ENCODE measurements at regions not wholly inside any gene's neighbourhood (a gene's known extent, or its start where the extent isn't known, plus 50 kb on each side); places are given as distances from the start of the nearest gene placed in this dataset.

DNA sequence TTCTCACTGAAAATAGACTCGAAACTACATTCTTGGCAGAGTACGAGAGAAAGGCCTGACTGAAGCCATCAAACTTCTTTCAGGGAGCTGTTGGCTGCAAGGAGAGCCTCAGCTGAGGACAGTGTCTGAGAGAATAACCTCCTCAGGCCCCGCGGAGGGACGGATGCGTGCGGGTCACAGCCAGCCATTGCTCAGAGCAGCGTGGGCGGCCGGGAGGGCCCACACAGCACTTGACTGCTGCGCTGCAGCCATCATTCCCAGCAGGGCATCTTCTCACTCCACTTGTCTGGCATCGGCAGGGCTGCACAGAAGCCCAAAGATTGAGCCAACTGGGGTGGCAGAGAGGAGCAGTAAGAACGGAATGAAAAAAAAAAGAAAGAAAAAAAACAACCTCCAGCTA, 113.5 kb downstream of the XCL2 start:
- no peak overlapping the region for H3K18ac ChIP-seq (ENCODE audit: low read depth, low read length)
- no peaks in the 10 kb centered on the region for H4K20me1 ChIP-seq (ENCODE audit: insufficient read depth, low read length)
- H4K91ac ChIP-seq (ENCODE audit: insufficient read depth, low read depth, low read length): no peak overlapping the region
- H3K9me3 ChIP-seq (ENCODE audit: control insufficient read depth, insufficient read depth, low read length): no peaks in the 10 kb centered on the region
- no peak overlapping the region for H4K8ac ChIP-seq (ENCODE audit: low read depth in 2 of 2, low read length in 2 of 2)
- no peak overlapping the region for H4K5ac ChIP-seq (ENCODE audit: low read depth, low read length)
- no peak overlapping the region for H3K56ac ChIP-seq (ENCODE audit: extremely low read depth, insufficient read depth, low read length)
- no peaks in the 10 kb centered on the region for H3K9me1 ChIP-seq (ENCODE audit: insufficient read depth, low read length)
- TF ChIP-seq CEBPB (IDR thresholded peaks at IDR 0.05; ENCODE audit: low read depth, low read length) (no peak), MAFK (IDR thresholded peaks at IDR 0.05; ENCODE audit: low read depth, low read length) (no peak), MAZ (IDR thresholded peaks at IDR 0.05; ENCODE audit: borderline replicate concordance, low read depth, low read length) (no peak), NFE2L2 (IDR thresholded peaks at IDR 0.05; ENCODE audit: low read depth, low read length) (no peak), RCOR1 (IDR thresholded peaks at IDR 0.05; ENCODE audit: insufficient replicate concordance, low read length) (no peak), MXI1 (IDR thresholded peaks at IDR 0.05; ENCODE audit: borderline replicate concordance, low read depth, low read length) (no peak)
- TF ChIP-seq, protein P1, sequence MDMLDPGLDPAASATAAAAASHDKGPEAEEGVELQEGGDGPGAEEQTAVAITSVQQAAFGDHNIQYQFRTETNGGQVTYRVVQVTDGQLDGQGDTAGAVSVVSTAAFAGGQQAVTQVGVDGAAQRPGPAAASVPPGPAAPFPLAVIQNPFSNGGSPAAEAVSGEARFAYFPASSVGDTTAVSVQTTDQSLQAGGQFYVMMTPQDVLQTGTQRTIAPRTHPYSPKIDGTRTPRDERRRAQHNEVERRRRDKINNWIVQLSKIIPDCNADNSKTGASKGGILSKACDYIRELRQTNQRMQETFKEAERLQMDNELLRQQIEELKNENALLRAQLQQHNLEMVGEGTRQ (IDR thresholded peaks at IDR 0.05; ENCODE audit: low read depth, low read length): no peak
- intact Hi-C loops (cut with micrococcal nuclease): no loop called here
- in situ Hi-C loops (cut with MboI; ENCODE audit: low sequenced_read_pairs): loop anchor here (10.0 kb wide), 1 partner anchor 914 kb away; no protein-coding TSS in a partner anchor
- DNase-seq: no peak
- no peak for ATAC-seq (ENCODE audit: low read depth)
- no peak overlapping the region for H3K23ac ChIP-seq (ENCODE audit: low read depth, low read length)
- H3K4me2 ChIP-seq (ENCODE audit: low read depth, low read length): no peak overlapping the region
- no peak overlapping the region for H3K9ac ChIP-seq (ENCODE audit: low read depth, low read length)
- no peaks in the 10 kb centered on the region for H3K36me3 ChIP-seq (ENCODE audit: control insufficient read depth, insufficient read depth, low read length)
- no peak overlapping the region for H3K4me3 ChIP-seq (ENCODE audit: insufficient read depth, low read depth, low read length)
- BruUV-seq (replicated peaks): no TSS peak
- no peak overlapping the region for H2AK5ac ChIP-seq (ENCODE audit: low read depth, low read length)
- H2BK15ac ChIP-seq (ENCODE audit: low read depth, low read length): no peak overlapping the region
- no peak overlapping the region for H2AK9ac ChIP-seq (replicated peaks; ENCODE audit: low read depth, low read length, poor library complexity)
- no peak overlapping the region for H3K14ac ChIP-seq (replicated peaks; ENCODE audit: low read depth, low read length)
- H2AFZ ChIP-seq (replicated peaks; ENCODE audit: low read length, poor library complexity): no peak overlapping the region
- H2BK5ac ChIP-seq (ENCODE audit: low read depth, low read length, poor library complexity, severe bottlenecking): no peak overlapping the region
- no peaks in the 10 kb centered on the region for H3K4me1 ChIP-seq (ENCODE audit: control insufficient read depth, insufficient read depth, low read length)
- H2BK120ac ChIP-seq (ENCODE audit: low read depth, low read length): no peak overlapping the region
- H3K27ac ChIP-seq (ENCODE audit: insufficient read depth, low read length): no peak overlapping the region
- no peak overlapping the region for H3K4ac ChIP-seq (ENCODE audit: low read depth, low read length)
- no peaks in the 10 kb centered on the region for H3K79me1 ChIP-seq (ENCODE audit: low read depth in 1 of 2, low read length in 2 of 2)
- WGBS, 2 experiments (ENCODE audit: extremely low coverage in 2 of 2, insufficient read length in 1 of 2): no CpG with 5 or more reads among the region's 13 CpGs
- ChIA-PET POLR2A (ENCODE audit: unreplicated experiment) (no interaction called here), CTCF (no interaction called here)
- no peak overlapping the region for H2BK20ac ChIP-seq (ENCODE audit: low read depth, low read length)
- H3K27me3 ChIP-seq (ENCODE audit: control insufficient read depth, insufficient read depth, low read length): no peaks in the 10 kb centered on the region; the same call in 1 of the 2 replicates
- dilution Hi-C loops (cut with HindIII; ENCODE audit: low sequenced_read_pairs, unreplicated experiment): no loop called here
